IMR-90 (cell line): ENCODE measurements at regions not wholly inside any gene's neighbourhood (a gene's known extent, or its start where the extent isn't known, plus 50 kb on each side); places are given as distances from the start of the nearest gene placed in this dataset.

Source experiments
- CEBPB ChIP-seq: IDR thresholded peaks from 2 replicates; pipeline ENCODE4 v1.6.1; 2012; ENCODE audit warnings: low read depth, low read length, improper control_type of control experiment
- CHD1 ChIP-seq: IDR thresholded peaks from 2 replicates; pipeline ENCODE4 v1.6.1; 2012; ENCODE audit warnings: low read depth, low read length, improper control_type of control experiment
- FOS ChIP-seq: fragments of 150-350 bp; IDR thresholded peaks from 2 replicates; pipeline ENCODE4 v1.6.1; 2016; ENCODE audit warnings: low read depth, low read length
- MAFK ChIP-seq: IDR thresholded peaks from 2 replicates; pipeline ENCODE4 v1.6.1; 2012; ENCODE audit warnings: low read depth, low read length, improper control_type of control experiment
- MXI1 ChIP-seq: IDR thresholded peaks from 2 replicates; pipeline ENCODE4 v1.6.1; 2012; ENCODE audit warnings: low read depth, mild to moderate bottlenecking, low read length, moderate library complexity, borderline replicate concordance
- POLR2A ChIP-seq: IDR thresholded peaks from 2 replicates; pipeline ENCODE4 v1.6.1; 2012; ENCODE audit warnings: mild to moderate bottlenecking, low read depth, low read length
- RAD21 ChIP-seq: IDR thresholded peaks from 2 replicates; pipeline ENCODE4 v1.6.1; 2012; ENCODE audit warnings: low read length, improper control_type of control experiment
- RFX5 ChIP-seq: IDR thresholded peaks from 2 replicates; pipeline ENCODE4 v1.8.0; 2012; ENCODE audit warnings: low read depth, mild to moderate bottlenecking, low read length, moderate library complexity
- SMC3 ChIP-seq: fragments of 150-350 bp; IDR thresholded peaks from 2 replicates; pipeline ENCODE4 v1.6.1; 2016; ENCODE audit warnings: low read depth, mild to moderate bottlenecking, antibody characterized with exemption, low read length, moderate library complexity
- TF ChIP-seq, protein P1 (sequence below): conservative IDR thresholded peaks from 2 replicates; pipeline ENCODE4 v1.5.1; 2012; ENCODE audit warnings: mild to moderate bottlenecking, low read depth, low read length, improper control_type of control experiment

DNA sequence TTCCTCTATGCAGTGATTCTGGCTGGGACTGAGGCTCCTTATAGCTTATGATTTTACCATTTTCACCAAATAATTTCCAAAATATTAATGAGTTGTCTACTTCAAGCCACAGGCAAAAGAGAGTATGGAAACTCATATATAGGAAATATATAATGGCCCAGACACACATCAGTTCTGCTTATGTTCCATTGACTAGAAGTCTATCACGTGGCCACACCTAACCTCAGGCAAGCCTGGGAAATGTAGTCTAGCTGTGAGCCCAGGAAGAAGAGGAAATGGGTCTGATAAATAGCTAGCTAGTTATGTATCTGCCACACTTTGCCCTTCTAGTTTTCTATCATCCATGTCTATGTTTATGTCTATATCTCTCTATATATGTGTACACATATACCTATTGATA is 195.1 kb downstream of the OTOL1 start:
- no peak for TF ChIP-seq MAFK
- TF ChIP-seq, protein P1, sequence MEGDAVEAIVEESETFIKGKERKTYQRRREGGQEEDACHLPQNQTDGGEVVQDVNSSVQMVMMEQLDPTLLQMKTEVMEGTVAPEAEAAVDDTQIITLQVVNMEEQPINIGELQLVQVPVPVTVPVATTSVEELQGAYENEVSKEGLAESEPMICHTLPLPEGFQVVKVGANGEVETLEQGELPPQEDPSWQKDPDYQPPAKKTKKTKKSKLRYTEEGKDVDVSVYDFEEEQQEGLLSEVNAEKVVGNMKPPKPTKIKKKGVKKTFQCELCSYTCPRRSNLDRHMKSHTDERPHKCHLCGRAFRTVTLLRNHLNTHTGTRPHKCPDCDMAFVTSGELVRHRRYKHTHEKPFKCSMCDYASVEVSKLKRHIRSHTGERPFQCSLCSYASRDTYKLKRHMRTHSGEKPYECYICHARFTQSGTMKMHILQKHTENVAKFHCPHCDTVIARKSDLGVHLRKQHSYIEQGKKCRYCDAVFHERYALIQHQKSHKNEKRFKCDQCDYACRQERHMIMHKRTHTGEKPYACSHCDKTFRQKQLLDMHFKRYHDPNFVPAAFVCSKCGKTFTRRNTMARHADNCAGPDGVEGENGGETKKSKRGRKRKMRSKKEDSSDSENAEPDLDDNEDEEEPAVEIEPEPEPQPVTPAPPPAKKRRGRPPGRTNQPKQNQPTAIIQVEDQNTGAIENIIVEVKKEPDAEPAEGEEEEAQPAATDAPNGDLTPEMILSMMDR = no peak
- TF ChIP-seq POLR2A = no peak
- no peak for TF ChIP-seq RAD21
- no peak for TF ChIP-seq CHD1
- TF ChIP-seq CEBPB = no peak
- no peak for TF ChIP-seq FOS
- TF ChIP-seq RFX5 = no peak
- TF ChIP-seq SMC3 = no peak
- TF ChIP-seq MXI1 = no peak
